GM23248 (cell line): ENCODE measurements at regions not wholly inside any gene's neighbourhood (a gene's known extent, or its start where the extent isn't known, plus 50 kb on each side); places are given as distances from the start of the nearest gene placed in this dataset.
"Not testable (repeated sequence)": the region's sequence is repeated elsewhere in the genome, so short reads cannot be mapped to it uniquely, and the experiment has no call there.

Experiments used
- EZH2 ChIP-seq: fragments of 200-600 bp; sonication (generic); IDR thresholded peaks from 2 replicates; pipeline ENCODE4 v1.6.1; 2018; ENCODE audit warnings: antibody characterized with exemption, mild to moderate bottlenecking; ENCODE audit not compliant: insufficient read depth, poor library complexity, severe bottlenecking
- EZH2phosphoT487 ChIP-seq: fragments of 200-600 bp; sonication (generic); IDR thresholded peaks from 2 replicates; pipeline ENCODE4 v1.6.1; 2018; ENCODE audit warnings: antibody characterized with exemption, moderate library complexity, mild to moderate bottlenecking, low read depth; ENCODE audit not compliant: insufficient read depth

DNA sequence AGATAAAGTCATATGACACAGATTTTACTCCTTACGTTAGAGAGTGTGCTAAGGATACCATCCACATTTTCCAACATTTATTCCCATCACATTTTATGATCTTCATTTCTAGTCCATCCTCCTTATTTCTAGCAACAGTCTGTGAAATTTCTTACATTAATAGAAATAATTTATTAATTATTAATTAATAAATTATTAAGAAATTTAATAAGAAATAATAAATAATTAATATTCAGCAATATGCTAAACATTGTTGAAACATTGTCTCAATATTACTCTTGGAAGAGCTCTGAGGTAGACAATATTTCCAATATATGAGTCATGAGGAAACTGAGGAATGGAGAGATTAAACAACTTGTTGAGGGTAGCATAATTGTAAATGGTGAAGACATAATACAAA, 1742.5 kb upstream of the CDH6 start:
- not testable (repeated sequence) for TF ChIP-seq EZH2, EZH2phosphoT487
